DMS153 treated with DMSO at 0.1 percent for 48 hours (cell line): ENCODE measurements at regions not wholly inside any gene's neighbourhood (a gene's known extent, or its start where the extent isn't known, plus 50 kb on each side); places are given as distances from the start of the nearest gene placed in this dataset.

Experiments used
- DNase-seq: peaks from one replicate; lab custom pipeline; 2025; ENCODE audit not compliant: unreplicated experiment; lab: John Stamatoyannopoulos, UW

- DNase-seq = no peak
Measured at GRCh38 chr6:74956559-74957428, 249.1 kb downstream of the COL12A1 start.

GRCh38 chr6:74953708-74954107, 252.1 kb downstream of the COL12A1 start:
- no peak for DNase-seq

GRCh38 chr6:74946961-74947360, 258.9 kb downstream of the COL12A1 start:
- no peak for DNase-seq

DNA sequence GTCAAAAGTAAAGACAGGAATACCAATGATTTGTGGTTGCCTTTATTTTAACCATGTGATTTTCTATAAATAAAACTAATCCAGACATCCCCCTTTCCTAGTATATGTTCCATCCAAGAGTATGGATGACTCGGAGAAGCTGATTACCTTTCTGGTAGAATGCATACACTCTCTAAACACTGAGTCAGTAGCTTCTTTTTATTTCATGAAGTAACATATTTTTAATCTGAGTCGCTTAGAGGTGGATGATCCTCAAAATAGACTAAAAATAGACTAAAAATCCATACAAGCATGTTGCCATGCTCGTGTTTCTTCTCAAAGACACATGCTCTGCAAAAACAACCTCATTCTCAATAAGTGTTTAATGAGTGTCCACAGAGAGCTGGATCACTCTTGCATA, 263.7 kb downstream of the COL12A1 start:
- no peak for DNase-seq

- no peak for DNase-seq
Measured at GRCh38 chr6:74941424-74941823, 264.4 kb downstream of the COL12A1 start.

DNA sequence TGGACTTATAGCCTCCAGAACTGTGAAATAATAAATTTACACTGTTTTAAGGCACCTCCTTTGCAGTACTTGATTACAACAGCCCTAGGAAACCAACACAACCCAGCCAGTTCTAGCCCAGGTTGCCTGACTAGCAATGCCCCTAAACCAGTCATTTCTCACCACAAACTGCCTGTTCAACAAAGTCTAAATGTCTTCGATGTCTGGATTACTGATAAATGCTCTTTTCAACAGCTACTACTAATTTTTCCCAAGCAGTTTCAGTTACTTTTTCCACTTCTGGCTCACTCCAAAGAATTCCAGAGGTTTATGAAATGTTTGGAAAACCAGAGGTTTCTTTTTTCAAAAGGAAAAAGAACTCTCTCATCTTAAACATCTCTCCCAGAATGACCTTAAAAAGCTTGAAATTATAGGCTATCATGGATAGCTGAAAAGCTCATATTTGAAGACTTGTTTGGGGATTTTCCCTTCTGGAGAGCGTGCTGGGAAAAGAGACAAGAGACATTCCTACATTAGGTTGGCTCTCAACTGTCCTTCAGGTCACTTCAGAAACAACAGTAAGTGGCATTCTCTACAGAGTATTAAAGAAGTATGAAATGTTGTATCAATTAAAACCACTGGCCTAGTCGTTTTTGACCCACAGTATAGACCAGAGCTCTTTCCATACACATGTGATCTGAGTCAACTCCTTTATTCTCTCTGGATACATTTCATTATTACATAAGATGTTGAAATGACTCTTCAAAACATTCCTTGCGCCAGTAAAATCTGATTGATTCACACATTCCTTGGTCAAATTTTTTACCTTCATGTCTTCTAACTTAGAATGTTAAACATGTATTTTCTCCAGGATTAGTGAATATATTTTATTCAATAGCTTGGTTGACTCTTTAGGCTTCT, 265.9 kb downstream of the COL12A1 start:
- peak; percentile 54 for DNase-seq

GRCh38 chr6:74939151-74939708, 266.6 kb downstream of the COL12A1 start:
- DNase-seq = peak; percentile 31

DNA sequence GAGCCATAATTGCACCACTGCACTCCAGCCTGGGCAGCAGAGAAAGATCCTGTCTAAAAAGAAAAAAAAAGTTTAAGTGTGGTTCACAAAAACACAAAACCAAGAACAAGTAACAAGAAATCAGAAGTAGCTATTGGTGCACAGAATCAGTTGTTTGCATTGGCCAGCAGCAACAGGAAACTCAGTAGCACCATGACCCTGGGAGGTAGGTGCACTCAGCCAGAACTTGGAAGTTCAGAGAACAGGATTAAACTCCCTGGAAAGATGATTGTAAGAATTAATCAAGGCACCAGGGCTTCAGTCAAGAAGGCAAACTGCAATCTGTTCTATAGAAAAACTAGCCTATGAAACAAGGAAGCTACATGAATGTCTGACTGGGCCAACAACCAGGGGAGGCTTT, 267.9 kb downstream of the COL12A1 start:
- no peak for DNase-seq

- DNase-seq = no peak
Measured at GRCh38 chr6:74936886-74937285, 269.0 kb downstream of the COL12A1 start.

- no peak for DNase-seq
Measured at GRCh38 chr6:74932232-74932888, 273.5 kb downstream of the COL12A1 start.

- no peak for DNase-seq
Measured at GRCh38 chr6:74931558-74931957, 274.3 kb downstream of the COL12A1 start.

GRCh38 chr6:74928203-74928602, 277.6 kb downstream of the COL12A1 start:
- DNase-seq = no peak

- DNase-seq = no peak
Measured at GRCh38 chr6:74927299-74927698, 278.6 kb downstream of the COL12A1 start.

- DNase-seq = no peak
Measured at GRCh38 chr6:74925683-74926082, 280.2 kb downstream of the COL12A1 start.

- no peak for DNase-seq
Measured at GRCh38 chr6:74914888-74915287, 291.0 kb downstream of the COL12A1 start.

DNA sequence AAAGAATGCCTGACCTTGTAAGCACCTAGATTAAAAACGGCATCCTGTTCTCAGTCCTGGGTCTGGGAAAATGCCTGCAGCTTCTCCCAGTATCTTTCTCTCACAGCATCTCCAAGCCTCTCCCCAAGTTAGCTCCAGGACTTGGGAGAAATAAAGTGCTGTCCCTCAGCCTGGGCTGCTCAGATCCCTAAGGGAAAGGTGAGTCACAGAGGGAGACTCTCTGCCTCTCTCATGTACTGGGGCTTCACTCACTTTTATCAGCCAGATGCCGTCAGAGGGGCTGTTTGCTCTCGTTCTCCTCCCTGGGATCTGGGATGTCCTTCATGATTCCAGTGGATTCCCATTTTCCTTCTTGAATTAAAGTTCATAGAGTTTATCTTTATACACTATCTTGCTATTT, 293.6 kb downstream of the COL12A1 start:
- no peak for DNase-seq

DNA sequence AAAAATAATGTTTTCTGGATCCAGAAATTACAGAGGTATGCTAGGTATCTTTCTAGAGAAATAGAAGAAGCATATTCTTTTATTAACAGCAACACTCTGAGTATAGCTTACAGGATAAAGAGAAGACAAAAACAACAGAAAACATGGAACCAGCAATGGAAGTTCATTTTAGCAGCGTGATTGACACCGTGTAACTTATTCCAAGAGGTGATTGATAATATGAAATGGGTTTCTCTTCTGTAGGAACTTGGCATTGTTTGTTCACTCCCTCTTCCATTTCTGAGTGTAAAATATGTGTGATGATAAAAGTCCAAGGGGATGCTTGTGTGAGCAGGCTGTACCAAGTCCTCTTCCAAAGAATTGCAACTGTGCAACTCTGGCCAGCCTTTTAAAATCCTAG, 303.0 kb downstream of the COL12A1 start:
- no peak for DNase-seq

DNA sequence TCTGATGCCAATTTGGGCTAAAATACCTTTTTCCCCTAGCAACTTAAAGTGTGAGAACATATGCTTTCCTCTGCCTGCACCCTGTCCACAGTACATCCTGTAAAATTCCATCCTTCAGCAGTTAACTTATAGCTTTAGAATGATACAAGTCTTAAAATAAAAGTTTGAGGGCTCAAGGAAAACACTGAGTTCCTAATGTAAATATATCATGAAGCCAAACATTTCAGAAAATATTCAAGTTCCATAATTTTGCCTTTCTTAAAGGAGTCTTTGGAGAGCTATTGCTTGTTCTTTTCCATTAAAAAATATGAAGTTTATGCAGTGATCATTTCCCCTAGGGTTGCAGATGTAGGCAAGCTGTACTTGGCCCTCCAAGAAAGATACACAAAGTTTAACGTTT, 303.8 kb downstream of the COL12A1 start:
- DNase-seq = no peak

GRCh38 chr6:74901576-74901975, 304.3 kb downstream of the COL12A1 start:
- no peak for DNase-seq

GRCh38 chr6:74899416-74899815, 306.4 kb downstream of the COL12A1 start:
- DNase-seq = no peak

DNA sequence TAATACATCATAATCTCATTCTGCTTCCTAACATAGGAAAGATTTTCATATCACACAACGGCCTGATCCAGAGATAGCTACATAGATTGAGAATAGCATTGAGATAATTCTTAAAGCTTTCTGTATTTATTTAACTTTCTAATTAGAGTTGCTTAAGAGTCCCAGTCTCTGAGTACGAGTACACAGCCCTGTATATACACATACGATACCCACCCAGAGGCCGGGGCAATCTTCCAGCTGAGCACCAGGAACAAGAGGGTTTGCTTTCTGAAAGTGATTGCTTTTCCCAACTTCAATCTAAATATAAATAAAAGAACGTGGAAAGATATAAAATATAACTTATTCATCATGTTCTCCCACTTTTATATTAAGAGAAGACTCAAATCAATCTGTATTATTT, 313.8 kb downstream of the COL12A1 start:
- DNase-seq = no peak
